HEK293 (cell line): ENCODE measurements at regions not wholly inside any gene's neighbourhood (a gene's known extent, or its start where the extent isn't known, plus 50 kb on each side); places are given as distances from the start of the nearest gene placed in this dataset.

Experiments
- CTCF ChIA-PET: fragments of 350-600 bp; formaldehyde crosslinking; extraction: SDS; loops from one replicate; lab custom pipeline; 2021; ENCODE audit warnings: antibody characterized with exemption; lab: Yijun Ruan, JAX
- POLR2A ChIA-PET: fragments of 300-600 bp; formaldehyde crosslinking; extraction: SDS; loops from one replicate; lab custom pipeline; 2020; ENCODE audit warnings: antibody characterized with exemption, inconsistent platforms; lab: Yijun Ruan, JAX
- H3K27ac ChIP-seq: fragments of 200-500 bp; sonication (Bioruptor generic); 2 replicates; pipeline ENCODE4 v1.5.1; 2014; ENCODE audit warnings: low read depth, low read length, control low read depth, inconsistent platforms; ENCODE audit errors: extremely low read depth
- H3K36me3 ChIP-seq, 2 experiments: fragments of 200-500 bp in 1 of 2; sonication (Bioruptor generic) in 1 of 2; 1 replicate in 1 of 2; 2 replicates in 1 of 2; pipeline ENCODE4 v1.5.1; 2014 to 2017; ENCODE audit warnings: inconsistent platforms in 2 of 2, low read length in 2 of 2; ENCODE audit not compliant: control insufficient read depth in 2 of 2, insufficient read depth in 1 of 2
- H3K4me1 ChIP-seq: fragments of 200-500 bp; sonication (Bioruptor generic); 2 replicates; pipeline ENCODE4 v1.5.1; 2014; ENCODE audit warnings: mild to moderate bottlenecking, low read length, inconsistent platforms; ENCODE audit not compliant: control insufficient read depth, insufficient read depth
- H3K4me3 ChIP-seq: 2 replicates; pipeline ENCODE4 v1.5.1; 2011; ENCODE audit warnings: low read depth, mild to moderate bottlenecking, control low read depth, low read length, moderate library complexity
- H3K9me3 ChIP-seq: fragments of 200-500 bp; sonication (Bioruptor generic); 2 replicates; pipeline ENCODE4 v1.5.1; 2014; ENCODE audit warnings: low read depth, low read length, inconsistent platforms; ENCODE audit not compliant: control insufficient read depth, insufficient read depth
- FEZF1 ChIP-seq: fragments of 450-650 bp; formaldehyde crosslinking; IDR thresholded peaks from 2 replicates; pipeline ENCODE4 v1.5.1; 2016; ENCODE audit warnings: missing biosample characterization, missing genetic modification characterization
- KLF10 ChIP-seq: fragments of 450-650 bp; IDR thresholded peaks from 2 replicates; pipeline ENCODE4 v1.5.1; 2018; ENCODE audit warnings: missing biosample characterization, mild to moderate bottlenecking, missing genetic modification characterization
- KLF16 ChIP-seq: fragments of 450-650 bp; formaldehyde crosslinking; IDR thresholded peaks from 2 replicates; pipeline ENCODE4 v1.5.1; 2017; ENCODE audit warnings: missing biosample characterization, missing genetic modification characterization
- MEIS1 ChIP-seq: sonication (generic); formaldehyde crosslinking; IDR thresholded peaks from 2 replicates; pipeline ENCODE4 v1.8.1; 2022; ENCODE audit warnings: missing genetic modification reagents, mild to moderate bottlenecking, borderline replicate concordance
- SETDB1 ChIP-seq: IDR thresholded peaks from one replicate; pipeline ENCODE4 v1.6.1; 2017; ENCODE audit warnings: mild to moderate bottlenecking, low read length, moderate library complexity, mixed read lengths; ENCODE audit not compliant: insufficient read length
- TCF7L2 ChIP-seq: IDR thresholded peaks from 2 replicates; pipeline ENCODE4 v1.6.1; 2011; ENCODE audit warnings: low read depth, mild to moderate bottlenecking, inconsistent platforms, low read length, moderate library complexity, borderline replicate concordance
- WT1 ChIP-seq: fragments of 450-650 bp; formaldehyde crosslinking; IDR thresholded peaks from 2 replicates; pipeline ENCODE4 v1.5.1; 2016; ENCODE audit warnings: missing biosample characterization, missing genetic modification characterization
- ZFP69B ChIP-seq: fragments of 450-650 bp; formaldehyde crosslinking; IDR thresholded peaks from 2 replicates; pipeline ENCODE4 v1.5.1; 2016; ENCODE audit warnings: missing biosample characterization, missing genetic modification characterization
- ZNF169 ChIP-seq: fragments of 450-650 bp; formaldehyde crosslinking; IDR thresholded peaks from 2 replicates; pipeline ENCODE4 v1.5.1; 2016; ENCODE audit warnings: missing biosample characterization, missing genetic modification characterization
- ZNF214 ChIP-seq: fragments of 450-650 bp; formaldehyde crosslinking; IDR thresholded peaks from 2 replicates; pipeline ENCODE4 v1.5.1; 2017; ENCODE audit warnings: missing biosample characterization, mild to moderate bottlenecking, missing genetic modification characterization, borderline replicate concordance
- ZNF416 ChIP-seq: fragments of 450-650 bp; formaldehyde crosslinking; IDR thresholded peaks from 2 replicates; pipeline ENCODE4 v1.5.1; 2016; ENCODE audit warnings: missing biosample characterization, missing genetic modification characterization
- ZNF560 ChIP-seq: fragments of 450-650 bp; formaldehyde crosslinking; IDR thresholded peaks from 2 replicates; pipeline ENCODE4 v1.5.1; 2017; ENCODE audit warnings: missing biosample characterization, missing genetic modification characterization, borderline replicate concordance
- ZNF624 ChIP-seq: fragments of 450-650 bp; formaldehyde crosslinking; IDR thresholded peaks from 2 replicates; pipeline ENCODE4 v1.5.1; 2017; ENCODE audit warnings: missing biosample characterization, missing genetic modification characterization
- ZNF707 ChIP-seq: fragments of 450-650 bp; formaldehyde crosslinking; IDR thresholded peaks from 2 replicates; pipeline ENCODE4 v1.5.1; 2016; ENCODE audit warnings: missing biosample characterization, missing genetic modification characterization
- ZNF843 ChIP-seq: fragments of 450-650 bp; formaldehyde crosslinking; IDR thresholded peaks from 2 replicates; pipeline ENCODE4 v1.5.1; 2016; ENCODE audit warnings: missing biosample characterization, missing genetic modification characterization
- TF ChIP-seq, protein P1 (sequence below): fragments of 450-650 bp; formaldehyde crosslinking; IDR thresholded peaks from 2 replicates; pipeline ENCODE4 v1.5.1; 2016; ENCODE audit warnings: missing biosample characterization, missing genetic modification characterization
- TF ChIP-seq, protein P2 (sequence below): fragments of 450-650 bp; formaldehyde crosslinking; IDR thresholded peaks from 2 replicates; pipeline ENCODE4 v1.5.1; 2016; ENCODE audit warnings: missing biosample characterization, missing genetic modification characterization
- TF ChIP-seq, protein P3 (sequence below): fragments of 450-650 bp; formaldehyde crosslinking; IDR thresholded peaks from 2 replicates; pipeline ENCODE4 v1.5.1; 2017; ENCODE audit warnings: missing biosample characterization, missing genetic modification characterization
- TF ChIP-seq, protein P4 (sequence below): fragments of 450-650 bp; IDR thresholded peaks from 2 replicates; pipeline ENCODE4 v1.5.1; 2018; ENCODE audit warnings: missing biosample characterization, missing genetic modification characterization
- TF ChIP-seq, protein P5 (sequence below): fragments of 450-650 bp; formaldehyde crosslinking; IDR thresholded peaks from 2 replicates; pipeline ENCODE4 v1.5.1; 2017; ENCODE audit warnings: missing biosample characterization, missing genetic modification characterization
- TF ChIP-seq, protein P6 (sequence below): fragments of 450-650 bp; formaldehyde crosslinking; IDR thresholded peaks from 2 replicates; pipeline ENCODE4 v1.5.1; 2016; ENCODE audit warnings: missing biosample characterization, missing genetic modification characterization

DNA sequence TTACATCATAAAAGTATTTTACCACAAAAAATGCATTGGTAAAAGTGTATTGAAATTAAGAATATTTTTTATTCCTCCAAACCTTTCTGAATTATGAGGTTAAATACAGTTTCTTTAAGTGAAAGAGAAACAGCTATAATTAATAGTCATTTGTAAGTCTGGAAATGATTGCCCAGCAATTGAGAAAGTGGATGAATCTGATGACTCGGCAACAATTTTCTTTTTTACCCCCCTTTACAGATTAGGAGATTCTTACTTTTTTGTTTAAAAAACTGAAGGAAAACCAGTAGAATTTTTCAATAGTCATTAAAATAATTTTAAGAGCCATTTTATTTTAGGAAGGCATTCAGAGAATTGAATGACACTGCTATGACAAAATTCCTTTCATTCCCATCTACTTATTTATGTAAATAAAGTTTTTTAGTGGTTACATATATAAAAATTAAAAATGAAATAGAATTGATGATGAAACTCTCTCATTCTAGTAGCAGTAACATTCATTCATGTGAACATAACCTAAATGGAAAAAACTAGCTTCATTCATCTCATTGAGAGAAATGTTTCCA is 134.1 kb upstream of the PRNP start:
- TF ChIP-seq, protein P1, sequence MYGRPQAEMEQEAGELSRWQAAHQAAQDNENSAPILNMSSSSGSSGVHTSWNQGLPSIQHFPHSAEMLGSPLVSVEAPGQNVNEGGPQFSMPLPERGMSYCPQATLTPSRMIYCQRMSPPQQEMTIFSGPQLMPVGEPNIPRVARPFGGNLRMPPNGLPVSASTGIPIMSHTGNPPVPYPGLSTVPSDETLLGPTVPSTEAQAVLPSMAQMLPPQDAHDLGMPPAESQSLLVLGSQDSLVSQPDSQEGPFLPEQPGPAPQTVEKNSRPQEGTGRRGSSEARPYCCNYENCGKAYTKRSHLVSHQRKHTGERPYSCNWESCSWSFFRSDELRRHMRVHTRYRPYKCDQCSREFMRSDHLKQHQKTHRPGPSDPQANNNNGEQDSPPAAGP: no peak
- TF ChIP-seq ZFP69B (tag by site-specific recombination) (no peak), WT1 (tag by site-specific recombination) (no peak), KLF16 (tag by site-specific recombination) (no peak)
- TF ChIP-seq, protein P2, sequence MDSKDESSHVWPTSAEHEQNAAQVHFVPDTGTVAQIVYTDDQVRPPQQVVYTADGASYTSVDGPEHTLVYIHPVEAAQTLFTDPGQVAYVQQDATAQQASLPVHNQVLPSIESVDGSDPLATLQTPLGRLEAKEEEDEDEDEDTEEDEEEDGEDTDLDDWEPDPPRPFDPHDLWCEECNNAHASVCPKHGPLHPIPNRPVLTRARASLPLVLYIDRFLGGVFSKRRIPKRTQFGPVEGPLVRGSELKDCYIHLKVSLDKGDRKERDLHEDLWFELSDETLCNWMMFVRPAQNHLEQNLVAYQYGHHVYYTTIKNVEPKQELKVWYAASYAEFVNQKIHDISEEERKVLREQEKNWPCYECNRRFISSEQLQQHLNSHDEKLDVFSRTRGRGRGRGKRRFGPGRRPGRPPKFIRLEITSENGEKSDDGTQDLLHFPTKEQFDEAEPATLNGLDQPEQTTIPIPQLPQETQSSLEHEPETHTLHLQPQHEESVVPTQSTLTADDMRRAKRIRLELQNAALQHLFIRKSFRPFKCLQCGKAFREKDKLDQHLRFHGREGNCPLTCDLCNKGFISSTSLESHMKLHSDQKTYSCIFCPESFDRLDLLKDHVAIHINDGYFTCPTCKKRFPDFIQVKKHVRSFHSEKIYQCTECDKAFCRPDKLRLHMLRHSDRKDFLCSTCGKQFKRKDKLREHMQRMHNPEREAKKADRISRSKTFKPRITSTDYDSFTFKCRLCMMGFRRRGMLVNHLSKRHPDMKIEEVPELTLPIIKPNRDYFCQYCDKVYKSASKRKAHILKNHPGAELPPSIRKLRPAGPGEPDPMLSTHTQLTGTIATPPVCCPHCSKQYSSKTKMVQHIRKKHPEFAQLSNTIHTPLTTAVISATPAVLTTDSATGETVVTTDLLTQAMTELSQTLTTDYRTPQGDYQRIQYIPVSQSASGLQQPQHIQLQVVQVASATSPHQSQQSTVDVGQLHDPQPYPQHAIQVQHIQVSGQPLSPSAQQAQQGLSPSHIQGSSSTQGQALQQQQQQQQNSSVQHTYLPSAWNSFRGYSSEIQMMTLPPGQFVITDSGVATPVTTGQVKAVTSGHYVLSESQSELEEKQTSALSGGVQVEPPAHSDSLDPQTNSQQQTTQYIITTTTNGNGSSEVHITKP: no peak
- TF ChIP-seq, protein P3, sequence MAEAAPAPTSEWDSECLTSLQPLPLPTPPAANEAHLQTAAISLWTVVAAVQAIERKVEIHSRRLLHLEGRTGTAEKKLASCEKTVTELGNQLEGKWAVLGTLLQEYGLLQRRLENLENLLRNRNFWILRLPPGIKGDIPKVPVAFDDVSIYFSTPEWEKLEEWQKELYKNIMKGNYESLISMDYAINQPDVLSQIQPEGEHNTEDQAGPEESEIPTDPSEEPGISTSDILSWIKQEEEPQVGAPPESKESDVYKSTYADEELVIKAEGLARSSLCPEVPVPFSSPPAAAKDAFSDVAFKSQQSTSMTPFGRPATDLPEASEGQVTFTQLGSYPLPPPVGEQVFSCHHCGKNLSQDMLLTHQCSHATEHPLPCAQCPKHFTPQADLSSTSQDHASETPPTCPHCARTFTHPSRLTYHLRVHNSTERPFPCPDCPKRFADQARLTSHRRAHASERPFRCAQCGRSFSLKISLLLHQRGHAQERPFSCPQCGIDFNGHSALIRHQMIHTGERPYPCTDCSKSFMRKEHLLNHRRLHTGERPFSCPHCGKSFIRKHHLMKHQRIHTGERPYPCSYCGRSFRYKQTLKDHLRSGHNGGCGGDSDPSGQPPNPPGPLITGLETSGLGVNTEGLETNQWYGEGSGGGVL (tag by site-specific recombination): no peak
- TF ChIP-seq, protein P4, sequence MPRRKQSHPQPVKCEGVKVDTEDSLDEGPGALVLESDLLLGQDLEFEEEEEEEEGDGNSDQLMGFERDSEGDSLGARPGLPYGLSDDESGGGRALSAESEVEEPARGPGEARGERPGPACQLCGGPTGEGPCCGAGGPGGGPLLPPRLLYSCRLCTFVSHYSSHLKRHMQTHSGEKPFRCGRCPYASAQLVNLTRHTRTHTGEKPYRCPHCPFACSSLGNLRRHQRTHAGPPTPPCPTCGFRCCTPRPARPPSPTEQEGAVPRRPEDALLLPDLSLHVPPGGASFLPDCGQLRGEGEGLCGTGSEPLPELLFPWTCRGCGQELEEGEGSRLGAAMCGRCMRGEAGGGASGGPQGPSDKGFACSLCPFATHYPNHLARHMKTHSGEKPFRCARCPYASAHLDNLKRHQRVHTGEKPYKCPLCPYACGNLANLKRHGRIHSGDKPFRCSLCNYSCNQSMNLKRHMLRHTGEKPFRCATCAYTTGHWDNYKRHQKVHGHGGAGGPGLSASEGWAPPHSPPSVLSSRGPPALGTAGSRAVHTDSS: no peak
- CTCF ChIA-PET: no interaction called here
- no peaks in the 10 kb centered on the region for H3K4me1 ChIP-seq
- H3K4me3 ChIP-seq: no peak overlapping the region
- no peak overlapping the region for H3K27ac ChIP-seq
- no peaks in the 10 kb centered on the region for H3K9me3 ChIP-seq
- POLR2A ChIA-PET: no interaction called here
- no peaks in the 10 kb centered on the region for H3K36me3 ChIP-seq

DNA sequence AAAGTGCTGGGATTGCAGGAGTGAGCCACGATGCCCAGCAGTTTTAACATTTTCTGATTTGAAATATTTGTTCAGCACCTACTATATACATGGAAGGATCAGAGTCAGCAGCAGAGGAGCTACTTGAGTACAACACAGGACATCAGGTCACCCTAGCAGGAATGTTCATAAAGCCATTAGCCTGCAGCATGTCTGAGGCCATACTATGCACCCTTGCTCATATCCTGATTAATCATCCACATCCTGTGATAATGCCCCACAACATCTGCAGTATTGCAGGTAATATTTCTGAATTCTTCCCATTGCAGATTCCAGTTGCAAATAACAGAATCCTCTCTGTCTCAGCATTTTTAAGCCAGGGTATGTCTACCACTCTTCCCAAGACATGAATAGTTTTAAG is 135.5 kb upstream of the PRNP start:
- no peak for TF ChIP-seq ZNF707 (tag by site-specific recombination)
- TF ChIP-seq, protein P5, sequence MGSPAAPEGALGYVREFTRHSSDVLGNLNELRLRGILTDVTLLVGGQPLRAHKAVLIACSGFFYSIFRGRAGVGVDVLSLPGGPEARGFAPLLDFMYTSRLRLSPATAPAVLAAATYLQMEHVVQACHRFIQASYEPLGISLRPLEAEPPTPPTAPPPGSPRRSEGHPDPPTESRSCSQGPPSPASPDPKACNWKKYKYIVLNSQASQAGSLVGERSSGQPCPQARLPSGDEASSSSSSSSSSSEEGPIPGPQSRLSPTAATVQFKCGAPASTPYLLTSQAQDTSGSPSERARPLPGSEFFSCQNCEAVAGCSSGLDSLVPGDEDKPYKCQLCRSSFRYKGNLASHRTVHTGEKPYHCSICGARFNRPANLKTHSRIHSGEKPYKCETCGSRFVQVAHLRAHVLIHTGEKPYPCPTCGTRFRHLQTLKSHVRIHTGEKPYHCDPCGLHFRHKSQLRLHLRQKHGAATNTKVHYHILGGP (tag by site-specific recombination): no peak
- POLR2A ChIA-PET: no interaction called here
- no peak overlapping the region for H3K27ac ChIP-seq
- no peaks in the 10 kb centered on the region for H3K4me1 ChIP-seq
- no peaks in the 10 kb centered on the region for H3K36me3 ChIP-seq
- no peaks in the 10 kb centered on the region for H3K9me3 ChIP-seq
- CTCF ChIA-PET: no interaction called here
- no peak overlapping the region for H3K4me3 ChIP-seq

DNA sequence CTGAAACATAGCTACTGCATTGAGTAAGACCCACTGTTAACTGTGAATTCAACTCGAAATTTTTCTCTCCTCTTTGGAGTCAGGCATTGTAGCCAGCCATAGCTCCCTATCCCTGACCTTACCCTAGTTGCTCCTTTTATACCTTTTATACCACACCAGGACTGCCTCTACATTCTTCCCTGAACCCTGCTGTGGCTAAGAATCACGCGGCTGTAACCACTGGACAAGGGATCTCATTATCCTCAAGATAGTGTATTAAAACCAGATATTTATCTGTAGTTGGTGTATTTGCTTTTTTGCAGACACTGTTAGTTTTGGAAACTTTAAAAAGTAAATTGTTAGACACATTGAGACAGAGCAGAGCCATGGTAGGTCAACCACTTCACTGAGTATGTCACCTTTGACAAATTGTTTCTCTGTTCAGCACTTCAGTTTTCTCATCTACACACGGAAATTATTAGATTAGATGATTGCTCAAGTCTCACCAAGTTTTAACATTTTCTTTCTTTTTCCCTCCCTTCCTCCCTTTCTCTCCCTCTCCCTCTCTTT is 136.5 kb upstream of the PRNP start:
- ChIA-PET CTCF (no interaction called here), POLR2A (no interaction called here)
- no peak overlapping the region for H3K4me3 ChIP-seq
- H3K36me3 ChIP-seq: no peaks in the 10 kb centered on the region
- no peaks in the 10 kb centered on the region for H3K4me1 ChIP-seq
- H3K9me3 ChIP-seq: no peaks in the 10 kb centered on the region
- H3K27ac ChIP-seq: no peak overlapping the region
- no peak for TF ChIP-seq TCF7L2
- no peak for TF ChIP-seq ZNF560 (tag by site-specific recombination)
- no peak for TF ChIP-seq ZNF624 (tag by site-specific recombination)
- TF ChIP-seq SETDB1: no peak
- no peak for TF ChIP-seq ZNF214 (tag by site-specific recombination)
- no peak for TF ChIP-seq ZNF843 (tag by site-specific recombination)
- TF ChIP-seq MEIS1 (CRISPR knock-in tag): no peak
- TF ChIP-seq, protein P6, sequence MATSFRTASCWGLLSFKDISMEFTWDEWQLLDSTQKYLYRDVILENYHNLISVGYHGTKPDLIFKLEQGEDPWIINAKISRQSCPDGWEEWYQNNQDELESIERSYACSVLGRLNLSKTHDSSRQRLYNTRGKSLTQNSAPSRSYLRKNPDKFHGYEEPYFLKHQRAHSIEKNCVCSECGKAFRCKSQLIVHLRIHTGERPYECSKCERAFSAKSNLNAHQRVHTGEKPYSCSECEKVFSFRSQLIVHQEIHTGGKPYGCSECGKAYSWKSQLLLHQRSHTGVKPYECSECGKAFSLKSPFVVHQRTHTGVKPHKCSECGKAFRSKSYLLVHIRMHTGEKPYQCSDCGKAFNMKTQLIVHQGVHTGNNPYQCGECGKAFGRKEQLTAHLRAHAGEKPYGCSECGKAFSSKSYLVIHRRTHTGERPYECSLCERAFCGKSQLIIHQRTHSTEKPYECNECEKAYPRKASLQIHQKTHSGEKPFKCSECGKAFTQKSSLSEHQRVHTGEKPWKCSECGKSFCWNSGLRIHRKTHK (tag by site-specific recombination): no peak
- no peak for TF ChIP-seq FEZF1
- no peak for TF ChIP-seq ZNF169 (tag by site-specific recombination)
- no peak for TF ChIP-seq ZNF416 (tag by site-specific recombination)
- TF ChIP-seq KLF10 (tag by site-specific recombination): no peak
